ENCODE measurements at regions not wholly inside any gene's neighbourhood (a gene's known extent, or its start where the extent isn't known, plus 50 kb on each side); places are given as distances from the start of the nearest gene placed in this dataset.

- no peak overlapping the region for H3K9ac ChIP-seq (ENCODE audit: low read length in 3 of 3)
- no peaks in the 10 kb centered on the region for H3K36me3 ChIP-seq (ENCODE audit: control insufficient read depth in 2 of 3, insufficient read depth in 3 of 3, low read length in 3 of 3)
- peaks cover 0 to 6% (median 0%) of the 10 kb centered on the region in 3 donors for H3K9me3 ChIP-seq (ENCODE audit: control insufficient read depth in 2 of 3, insufficient read depth in 1 of 3, low read length in 3 of 3)
- no peaks in the 10 kb centered on the region for H3K27me3 ChIP-seq (ENCODE audit: control insufficient read depth, insufficient read depth, low read length)
- FAIRE-seq (no peak), DNase-seq (no peak)
- intact Hi-C loops (cut with DNase I) = no loop called here
- TF ChIP-seq CTCF (IDR thresholded peaks at IDR 0.05; ENCODE audit: borderline replicate concordance, extremely low read depth, insufficient read depth) = no peak
- H3K4me1 ChIP-seq (ENCODE audit: control insufficient read depth in 2 of 3, insufficient read depth in 2 of 3, low read depth in 1 of 3, low read length in 3 of 3) = no peaks in the 10 kb centered on the region
- no peak overlapping the region for H3K27ac ChIP-seq (ENCODE audit: low read depth in 2 of 2, low read length in 2 of 2)
- H3K4me3 ChIP-seq (ENCODE audit: low read length in 3 of 3) = no peak overlapping the region
Measured at GRCh38 chr10:10259013-10259412, 758.7 kb upstream of the CELF2 start.

GRCh38 chr10:10270126-10271050 is 747.3 kb upstream of the CELF2 start:
- no peaks in the 10 kb centered on the region for H3K9me3 ChIP-seq (ENCODE audit: control insufficient read depth in 2 of 3, insufficient read depth in 1 of 3, low read length in 3 of 3)
- no peak for TF ChIP-seq CTCF (IDR thresholded peaks at IDR 0.05; ENCODE audit: borderline replicate concordance, extremely low read depth, insufficient read depth)
- no peaks in the 10 kb centered on the region for H3K36me3 ChIP-seq (ENCODE audit: control insufficient read depth in 2 of 3, insufficient read depth in 3 of 3, low read length in 3 of 3)
- no peak for FAIRE-seq
- no peak overlapping the region for H3K4me3 ChIP-seq (ENCODE audit: low read length in 3 of 3)
- H3K9ac ChIP-seq (ENCODE audit: low read length in 3 of 3) = no peak overlapping the region
- H3K27me3 ChIP-seq (ENCODE audit: control insufficient read depth, insufficient read depth, low read length) = no peaks in the 10 kb centered on the region
- no peaks in the 10 kb centered on the region for H3K4me1 ChIP-seq (ENCODE audit: control insufficient read depth in 2 of 3, insufficient read depth in 2 of 3, low read depth in 1 of 3, low read length in 3 of 3)
- intact Hi-C loops (cut with DNase I) = no loop called here
- peak in 2 of 5 donors; percentile 5 to 34 for DNase-seq
- no peak overlapping the region for H3K27ac ChIP-seq (ENCODE audit: low read depth in 2 of 2, low read length in 2 of 2)

- Histone ChIP-seq H3K4me3 (ENCODE audit: low read length in 3 of 3) (no peak overlapping the region), H3K4me1 (ENCODE audit: control insufficient read depth in 2 of 3, insufficient read depth in 2 of 3, low read depth in 1 of 3, low read length in 3 of 3) (no peaks in the 10 kb centered on the region), H3K9ac (ENCODE audit: low read length in 3 of 3) (no peak overlapping the region), H3K27me3 (ENCODE audit: control insufficient read depth, insufficient read depth, low read length) (no peaks in the 10 kb centered on the region), H3K36me3 (ENCODE audit: control insufficient read depth in 2 of 3, insufficient read depth in 3 of 3, low read length in 3 of 3) (no peaks in the 10 kb centered on the region), H3K9me3 (ENCODE audit: control insufficient read depth in 2 of 3, insufficient read depth in 1 of 3, low read length in 3 of 3) (no peaks in the 10 kb centered on the region), H3K27ac (ENCODE audit: low read depth in 2 of 2, low read length in 2 of 2) (no peak overlapping the region)
- intact Hi-C loops (cut with DNase I) = no loop called here
- DNase-seq (no peak), FAIRE-seq (no peak)
- no peak for TF ChIP-seq CTCF (IDR thresholded peaks at IDR 0.05; ENCODE audit: borderline replicate concordance, extremely low read depth, insufficient read depth)
Measured at GRCh38 chr10:10271639-10272192, 746.0 kb upstream of the CELF2 start.

Data from kidney (tissue), 13 donors.